Heart left ventricle (tissue), 16 donors: ENCODE measurements at regions not wholly inside any gene's neighbourhood (a gene's known extent, or its start where the extent isn't known, plus 50 kb on each side); places are given as distances from the start of the nearest gene placed in this dataset.

Experiments
- ATAC-seq, 4 donors: fragments of 200-7000 bp; cut with Tn5 transposase; one replicate each; pipeline ENCODE4 v1.9.1; 2020 to 2022; ENCODE audit warnings: moderate library complexity in 4 of 4, mild to moderate bottlenecking in 3 of 4, moderate number of reproducible peaks in 1 of 4
- DNase-seq, 5 donors: peaks; one replicate each; pipeline ENCODE4 v3.0.0-alpha.2; 2020
- H3K27ac ChIP-seq, 12 donors: fragments of 200-600 bp; sonication (generic) in 4 of 12; one replicate each; pipeline versions ENCODE4 v1.5.0 to v1.8.0; 2016 to 2022; ENCODE audit warnings: mild to moderate bottlenecking in 2 of 12
- H3K27me3 ChIP-seq, 9 donors: fragments of 200-600 bp; sonication (generic) in 2 of 9; one replicate each; pipeline versions ENCODE4 v1.5.1 to v1.8.0; 2016 to 2022; ENCODE audit warnings: mild to moderate bottlenecking in 3 of 9
- H3K36me3 ChIP-seq, 9 donors: fragments of 200-600 bp; sonication (generic) in 2 of 9; one replicate each; pipeline versions ENCODE4 v1.5.0 to v1.8.0; 2018 to 2022; ENCODE audit warnings: mild to moderate bottlenecking in 2 of 9
- H3K4me1 ChIP-seq, 12 donors: fragments of 200-600 bp; sonication (generic) in 4 of 12; one replicate each; pipeline versions ENCODE4 v1.5.0 to v1.8.0; 2016 to 2022; ENCODE audit warnings: mild to moderate bottlenecking in 3 of 12
- H3K4me3 ChIP-seq, 12 donors: fragments of 200-600 bp; sonication (generic) in 4 of 12; one replicate each; pipeline versions ENCODE4 v1.5.0 to v1.8.0; 2017 to 2022; ENCODE audit warnings: mild to moderate bottlenecking in 9 of 12, moderate library complexity in 4 of 12
- H3K9me3 ChIP-seq, 12 donors: fragments of 200-600 bp; sonication (generic) in 4 of 12; one replicate each; pipeline versions ENCODE4 v1.5.0 to v1.8.0; 2016 to 2022; ENCODE audit warnings: mild to moderate bottlenecking in 1 of 12
- POLR2A ChIP-seq, 2 donors: fragments of 450-650 bp; IDR thresholded peaks; one replicate each; pipeline ENCODE4 v1.6.1; 2017; ENCODE audit warnings: antibody characterized with exemption in 2 of 2, mild to moderate bottlenecking in 2 of 2, moderate library complexity in 2 of 2
- WGBS, 4 donors: extraction: QIAGEN DNeasy Blood & Tissue Kit in 2 of 4; methylation state at CpG; one replicate each; pipeline versions ENCODE4 v1.1.5 to v1.1.7; 2013 to 2018; 5-methylcytosine and 5-hydroxymethylcytosine counted together
- intact Hi-C, 10 donors: fragments of 100-400 bp; cut with DNase I; formaldehyde crosslinking; loops; one replicate each; pipeline versions ENCODE4 v1.11.1 to v1.14.2; 2022
- TF ChIP-seq, protein P1 (sequence below), 12 donors: fragments of 200-600 bp; sonication (generic) in 4 of 12; IDR thresholded peaks; one replicate each; pipeline versions ENCODE4 v1.5.0 to v1.8.0; 2018 to 2022; ENCODE audit warnings: antibody characterized with exemption in 12 of 12, mild to moderate bottlenecking in 5 of 12
- donor health status: ischemic (EF 13 %, LVEDD 7.1; RV severe dilation, severe dysfunction).
- donor health status: healthy with polysubstance abuse.
- donor health status: DM: no; HTN: yes; CAD: no.
- donor health status: DM: no; HTN: no; CAD: no.
- donor health status: ischemic (EF 25% LVEDD 6.9; RV normal size, moderate dysfunction).
- donor health status: ischemic (EF 25% LVEDD 5.7; RV mildly dilated, moderate dysfunction).
- donor health status: healthy.
- donor health status: DM: yes; HTN: yes; CAD: no.
- donor health status: ischemic (EF 35%, LVEDD 5.7; RV mildly dilated, moderate dysfunction).
- donor health status: nonischemic (EF 11% LVEDD 7.7; RV severe dilation, severe dysfunction).
- donor health status: DM: yes; HTN: yes; CAD: no.
- donor health status: PGD.
- donor health status: ischemic (EF 29% LVEDD 5.4; RV normal size, mild dysfunction).
- donor health status: nonischemic (EF 23%, LVEDD 6.1; RV moderate dilation, normal function).

GRCh38 chr7:80284855-80285254 is 150.2 kb downstream of the GNAI1 start:
- no peaks in the 10 kb centered on the region for H3K36me3 ChIP-seq
- H3K27ac ChIP-seq = no peak overlapping the region
- intact Hi-C loops = loop anchor here in 9 of 10 donors (2.0 to 10.0 kb wide), 5 partner anchors 70 to 190 kb away; partner anchors contain the start of gene GNAI1 (in 3 of the 9)
- H3K9me3 ChIP-seq = no peaks in the 10 kb centered on the region
- H3K4me1 ChIP-seq = peaks cover 0 to 15% (median 0%) of the 10 kb centered on the region in 12 donors
- ATAC-seq = peak in 3 of 4 donors; percentile 52 to 88 (median 55)
- no peaks in the 10 kb centered on the region for H3K27me3 ChIP-seq
- H3K4me3 ChIP-seq = no peak overlapping the region
- TF ChIP-seq POLR2A (IDR thresholded peaks at IDR 0.05) = no peak
- TF ChIP-seq, protein P1, sequence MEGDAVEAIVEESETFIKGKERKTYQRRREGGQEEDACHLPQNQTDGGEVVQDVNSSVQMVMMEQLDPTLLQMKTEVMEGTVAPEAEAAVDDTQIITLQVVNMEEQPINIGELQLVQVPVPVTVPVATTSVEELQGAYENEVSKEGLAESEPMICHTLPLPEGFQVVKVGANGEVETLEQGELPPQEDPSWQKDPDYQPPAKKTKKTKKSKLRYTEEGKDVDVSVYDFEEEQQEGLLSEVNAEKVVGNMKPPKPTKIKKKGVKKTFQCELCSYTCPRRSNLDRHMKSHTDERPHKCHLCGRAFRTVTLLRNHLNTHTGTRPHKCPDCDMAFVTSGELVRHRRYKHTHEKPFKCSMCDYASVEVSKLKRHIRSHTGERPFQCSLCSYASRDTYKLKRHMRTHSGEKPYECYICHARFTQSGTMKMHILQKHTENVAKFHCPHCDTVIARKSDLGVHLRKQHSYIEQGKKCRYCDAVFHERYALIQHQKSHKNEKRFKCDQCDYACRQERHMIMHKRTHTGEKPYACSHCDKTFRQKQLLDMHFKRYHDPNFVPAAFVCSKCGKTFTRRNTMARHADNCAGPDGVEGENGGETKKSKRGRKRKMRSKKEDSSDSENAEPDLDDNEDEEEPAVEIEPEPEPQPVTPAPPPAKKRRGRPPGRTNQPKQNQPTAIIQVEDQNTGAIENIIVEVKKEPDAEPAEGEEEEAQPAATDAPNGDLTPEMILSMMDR (IDR thresholded peaks at IDR 0.05) = no peak
- no peak for DNase-seq

GRCh38 chr7:80279760-80280159 is 145.1 kb downstream of the GNAI1 start:
- H3K27me3 ChIP-seq = no peaks in the 10 kb centered on the region
- peak in 2 of 4 donors; percentile 34 to 84 for ATAC-seq
- no peaks in the 10 kb centered on the region for H3K9me3 ChIP-seq
- no peak overlapping the region for H3K4me3 ChIP-seq
- peak in 1 of 5 donors; percentile 33 for DNase-seq
- TF ChIP-seq, protein P1 (IDR thresholded peaks at IDR 0.05) = no peak
- TF ChIP-seq POLR2A (IDR thresholded peaks at IDR 0.05) = no peak
- WGBS, 4 donors = 48 to 60% (median 51%) methylated on average over 5 of the region's 5 CpGs
- intact Hi-C loops = loop anchor here in 9 of 10 donors (2.0 to 10.0 kb wide), 6 partner anchors 53 to 185 kb away; partner anchors contain the start of gene GNAI1 (in 3 of the 9)
- H3K36me3 ChIP-seq = no peaks in the 10 kb centered on the region
- peak overlapping the region in 9 of 12 donors; percentile 6 to 75 (median 28) for H3K27ac ChIP-seq
- peaks cover 0 to 46% (median 23%) of the 10 kb centered on the region in 12 donors for H3K4me1 ChIP-seq

GRCh38 chr7:80278737-80279136 is 144.1 kb downstream of the GNAI1 start:
- no peak for DNase-seq
- no peak for ATAC-seq
- peak overlapping the region in 6 of 12 donors; percentile 50 to 75 (median 70) for H3K27ac ChIP-seq
- H3K9me3 ChIP-seq = no peaks in the 10 kb centered on the region
- intact Hi-C loops = loop anchor here in 2 of 10 donors (5.0 to 10.0 kb wide), 3 partner anchors 54 to 144 kb away; partner anchors contain the start of gene GNAI1 (in 1 of the 2)
- H3K4me3 ChIP-seq = no peak overlapping the region
- H3K4me1 ChIP-seq = peaks cover 0 to 50% (median 23%) of the 10 kb centered on the region in 12 donors
- TF ChIP-seq, protein P1 (IDR thresholded peaks at IDR 0.05) = no peak
- no peak for TF ChIP-seq POLR2A (IDR thresholded peaks at IDR 0.05)
- no peaks in the 10 kb centered on the region for H3K27me3 ChIP-seq
- 70 to 82% (median 77%) methylated on average over 2 of the region's 2 CpGs for WGBS, 4 donors
- H3K36me3 ChIP-seq = no peaks in the 10 kb centered on the region

DNA sequence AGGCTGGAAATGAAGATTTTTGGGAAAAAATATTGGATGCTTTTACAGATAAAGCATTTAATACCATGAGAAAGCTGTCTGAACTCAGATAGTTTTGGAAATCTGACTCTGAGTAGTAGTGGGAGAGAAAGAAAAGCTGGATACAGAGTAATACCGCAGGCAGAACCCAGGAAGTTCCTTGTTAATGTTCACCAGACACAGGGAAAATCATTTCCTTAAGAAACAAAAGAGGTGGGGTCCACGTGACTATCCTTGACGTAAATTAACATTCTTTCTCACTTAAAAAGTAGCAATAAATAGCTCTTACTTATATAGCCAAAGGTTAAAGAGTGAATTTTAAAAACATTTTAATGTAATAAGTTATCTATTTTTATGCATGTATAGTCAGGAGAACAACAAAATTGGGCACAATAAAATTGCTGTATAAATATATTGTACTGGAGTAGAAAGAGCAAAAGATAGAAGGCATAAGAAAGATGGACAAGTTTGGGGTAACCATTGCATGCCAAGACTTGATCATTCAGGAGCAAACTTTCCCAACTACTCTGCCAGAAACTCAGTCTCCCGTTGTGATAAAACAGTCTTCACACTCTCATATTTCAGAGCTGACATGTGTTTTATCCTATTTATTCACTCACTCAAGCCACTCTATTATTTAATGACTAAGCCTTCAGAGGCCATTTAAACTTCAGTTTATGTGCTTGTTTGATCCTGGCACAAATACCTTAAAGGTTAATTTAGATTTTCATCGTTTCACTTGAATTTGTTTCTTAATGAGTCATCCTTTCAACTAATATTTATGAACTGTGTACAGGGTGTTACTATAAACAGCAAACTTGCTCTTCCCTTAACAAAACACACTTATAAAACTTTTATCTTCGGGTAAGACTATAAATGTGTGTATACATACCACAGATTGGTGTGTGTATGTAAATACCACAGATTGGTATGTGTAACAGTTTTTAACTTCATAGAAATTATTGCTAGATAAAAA is 143.1 kb downstream of the GNAI1 start:
- ATAC-seq (peak in 3 of 4 donors; percentile 42 to 83 (median 67)), DNase-seq (no peak)
- Histone ChIP-seq H3K4me1 (peaks cover 0 to 50% (median 23%) of the 10 kb centered on the region in 12 donors), H3K27me3 (no peaks in the 10 kb centered on the region), H3K4me3 (no peak overlapping the region), H3K36me3 (no peaks in the 10 kb centered on the region), H3K27ac (peak overlapping the region; percentile 1 to 75 (median 56)), H3K9me3 (no peaks in the 10 kb centered on the region)
- intact Hi-C loops = loop anchor here in 3 of 10 donors (2.0 to 10.0 kb wide), 5 partner anchors 55 to 143 kb away; partner anchors contain the start of gene GNAI1 (in 1 of the 3)
- 36 to 51% (median 44%) methylated on average over 6 of the region's 6 CpGs for WGBS, 4 donors
- TF ChIP-seq, protein P1 (IDR thresholded peaks at IDR 0.05) = no peak
- no peak for TF ChIP-seq POLR2A (IDR thresholded peaks at IDR 0.05)
